Stomach (tissue), 4 donors: ENCODE measurements at regions not wholly inside any gene's neighbourhood (a gene's known extent, or its start where the extent isn't known, plus 50 kb on each side); places are given as distances from the start of the nearest gene placed in this dataset.

Experiments
- EP300 ChIP-seq: sonication (generic); formaldehyde crosslinking; IDR thresholded peaks from one replicate; pipeline ENCODE4 v1.6.1; 2017; ENCODE audit warnings: antibody characterized with exemption
- POLR2AphosphoS5 ChIP-seq, 3 donors: sonication (generic); formaldehyde crosslinking; IDR thresholded peaks; one replicate each; pipeline ENCODE4 v1.6.1; 2016; ENCODE audit warnings: antibody characterized with exemption in 3 of 3
- TF ChIP-seq, protein P1 (sequence below), 7 experiments: fragments of 450-650 bp in 4 of 7; fragments of 200-600 bp in 3 of 7; sonication (generic) in 3 of 7; IDR thresholded peaks; one replicate each; pipeline ENCODE4 v1.5.1; 2016 to 2019; ENCODE audit warnings: antibody characterized with exemption in 7 of 7, control low read depth in 2 of 7, mild to moderate bottlenecking in 1 of 7

DNA sequence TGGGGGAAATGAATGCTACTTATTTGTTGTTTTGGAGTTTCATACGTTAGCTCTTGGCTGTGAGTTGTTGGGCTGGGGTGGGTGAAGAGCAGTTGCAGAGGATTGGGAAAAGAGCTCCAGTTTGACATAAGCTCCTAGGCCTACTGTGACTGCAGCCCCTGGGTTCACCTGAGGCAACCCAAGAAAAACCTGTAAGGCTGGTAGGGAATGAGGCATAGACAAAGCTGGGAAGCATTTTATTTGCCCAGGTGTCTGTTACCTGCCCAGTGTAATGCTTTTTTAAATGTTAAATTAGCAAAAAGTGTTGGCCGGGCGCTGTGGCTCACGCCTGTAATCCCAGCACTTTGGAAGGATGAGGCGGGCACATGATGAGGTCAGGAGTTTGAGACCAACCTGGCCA, 160.0 kb downstream of the FHIP1A start:
- no peak for TF ChIP-seq POLR2AphosphoS5 (IDR thresholded peaks at IDR 0.05)
- TF ChIP-seq EP300: no peak
- TF ChIP-seq, protein P1, sequence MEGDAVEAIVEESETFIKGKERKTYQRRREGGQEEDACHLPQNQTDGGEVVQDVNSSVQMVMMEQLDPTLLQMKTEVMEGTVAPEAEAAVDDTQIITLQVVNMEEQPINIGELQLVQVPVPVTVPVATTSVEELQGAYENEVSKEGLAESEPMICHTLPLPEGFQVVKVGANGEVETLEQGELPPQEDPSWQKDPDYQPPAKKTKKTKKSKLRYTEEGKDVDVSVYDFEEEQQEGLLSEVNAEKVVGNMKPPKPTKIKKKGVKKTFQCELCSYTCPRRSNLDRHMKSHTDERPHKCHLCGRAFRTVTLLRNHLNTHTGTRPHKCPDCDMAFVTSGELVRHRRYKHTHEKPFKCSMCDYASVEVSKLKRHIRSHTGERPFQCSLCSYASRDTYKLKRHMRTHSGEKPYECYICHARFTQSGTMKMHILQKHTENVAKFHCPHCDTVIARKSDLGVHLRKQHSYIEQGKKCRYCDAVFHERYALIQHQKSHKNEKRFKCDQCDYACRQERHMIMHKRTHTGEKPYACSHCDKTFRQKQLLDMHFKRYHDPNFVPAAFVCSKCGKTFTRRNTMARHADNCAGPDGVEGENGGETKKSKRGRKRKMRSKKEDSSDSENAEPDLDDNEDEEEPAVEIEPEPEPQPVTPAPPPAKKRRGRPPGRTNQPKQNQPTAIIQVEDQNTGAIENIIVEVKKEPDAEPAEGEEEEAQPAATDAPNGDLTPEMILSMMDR (IDR thresholded peaks at IDR 0.05): no peak
